GM12891 (cell line): ENCODE measurements at regions not wholly inside any gene's neighbourhood (a gene's known extent, or its start where the extent isn't known, plus 50 kb on each side); places are given as distances from the start of the nearest gene placed in this dataset.

Experiments used
- POLR2A ChIP-seq: IDR thresholded peaks from 2 replicates; pipeline ENCODE4 v1.6.1; 2011; ENCODE audit warnings: low read depth, low read length, control low read depth
- POLR2AphosphoS5 ChIP-seq: IDR thresholded peaks from 2 replicates; pipeline ENCODE4 v1.6.1; 2011; ENCODE audit warnings: low read depth, low read length, control low read depth

DNA sequence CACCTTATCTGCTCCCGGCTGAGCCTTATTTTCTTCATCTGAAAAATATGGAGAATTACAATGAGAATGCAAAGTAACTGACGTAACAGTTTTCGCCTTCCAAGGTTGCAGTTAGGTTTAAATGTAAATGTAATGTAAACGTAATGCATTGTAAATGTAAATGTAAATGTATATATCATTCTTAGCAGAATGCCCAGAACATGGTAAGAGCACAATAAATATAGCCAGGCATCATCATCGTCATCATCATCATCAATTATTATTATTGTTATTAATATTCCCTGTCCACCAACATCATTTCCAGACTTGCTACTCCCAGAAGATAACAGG lies 770.0 kb downstream of the MED13L start:
- TF ChIP-seq POLR2AphosphoS5, result no peak
- no peak for TF ChIP-seq POLR2A
